ENCODE measurements at regions not wholly inside any gene's neighbourhood (a gene's known extent, or its start where the extent isn't known, plus 50 kb on each side); places are given as distances from the start of the nearest gene placed in this dataset.

DNA sequence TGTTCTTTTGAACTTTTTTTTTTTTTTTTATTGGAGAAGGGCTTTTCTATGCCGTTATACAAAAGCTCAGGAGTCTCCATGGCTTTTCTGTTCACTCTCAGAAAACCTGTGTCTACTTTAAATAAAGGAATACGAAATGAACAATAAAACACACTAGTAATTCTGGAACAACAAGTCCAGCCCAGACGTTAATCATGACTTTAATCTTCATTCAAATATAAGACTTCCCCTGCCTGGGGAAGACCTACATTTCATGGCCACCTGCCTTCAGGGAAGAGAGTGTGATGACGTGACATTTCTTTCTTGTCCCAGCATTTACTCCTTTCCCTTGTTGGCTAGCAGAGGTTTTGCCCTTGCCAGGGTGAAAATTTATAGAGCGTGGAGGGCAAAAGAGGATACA, 564.5 kb downstream of the PDCD6IP start:
- no peak for DNase-seq (ENCODE audit: low read depth in 2 of 2)
- H3K4me3 ChIP-seq (replicated peaks in 1 of 2; ENCODE audit: low read depth in 2 of 2, low read length in 2 of 2) = no peak overlapping the region
- TF ChIP-seq, protein P1, sequence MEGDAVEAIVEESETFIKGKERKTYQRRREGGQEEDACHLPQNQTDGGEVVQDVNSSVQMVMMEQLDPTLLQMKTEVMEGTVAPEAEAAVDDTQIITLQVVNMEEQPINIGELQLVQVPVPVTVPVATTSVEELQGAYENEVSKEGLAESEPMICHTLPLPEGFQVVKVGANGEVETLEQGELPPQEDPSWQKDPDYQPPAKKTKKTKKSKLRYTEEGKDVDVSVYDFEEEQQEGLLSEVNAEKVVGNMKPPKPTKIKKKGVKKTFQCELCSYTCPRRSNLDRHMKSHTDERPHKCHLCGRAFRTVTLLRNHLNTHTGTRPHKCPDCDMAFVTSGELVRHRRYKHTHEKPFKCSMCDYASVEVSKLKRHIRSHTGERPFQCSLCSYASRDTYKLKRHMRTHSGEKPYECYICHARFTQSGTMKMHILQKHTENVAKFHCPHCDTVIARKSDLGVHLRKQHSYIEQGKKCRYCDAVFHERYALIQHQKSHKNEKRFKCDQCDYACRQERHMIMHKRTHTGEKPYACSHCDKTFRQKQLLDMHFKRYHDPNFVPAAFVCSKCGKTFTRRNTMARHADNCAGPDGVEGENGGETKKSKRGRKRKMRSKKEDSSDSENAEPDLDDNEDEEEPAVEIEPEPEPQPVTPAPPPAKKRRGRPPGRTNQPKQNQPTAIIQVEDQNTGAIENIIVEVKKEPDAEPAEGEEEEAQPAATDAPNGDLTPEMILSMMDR (IDR thresholded peaks at IDR 0.05; ENCODE audit: low read depth, low read length) = no peak

GRCh38 chr3:34363881-34364280, 565.5 kb downstream of the PDCD6IP start:
- TF ChIP-seq, protein P1 (IDR thresholded peaks at IDR 0.05; ENCODE audit: low read depth, low read length) = no peak
- no peak for DNase-seq (ENCODE audit: low read depth in 2 of 2)
- no peak overlapping the region for H3K4me3 ChIP-seq (replicated peaks in 1 of 2; ENCODE audit: low read depth in 2 of 2, low read length in 2 of 2)

GRCh38 chr3:34364335-34364734, 565.9 kb downstream of the PDCD6IP start:
- TF ChIP-seq, protein P1 (IDR thresholded peaks at IDR 0.05; ENCODE audit: low read depth, low read length) = no peak
- peak in 1 of 2 donors; percentile 3 for DNase-seq (ENCODE audit: low read depth in 2 of 2)
- no peak overlapping the region for H3K4me3 ChIP-seq (replicated peaks in 1 of 2; ENCODE audit: low read depth in 2 of 2, low read length in 2 of 2)

- H3K4me3 ChIP-seq (replicated peaks in 1 of 2; ENCODE audit: low read depth in 2 of 2, low read length in 2 of 2) = no peak overlapping the region
- no peak for DNase-seq (ENCODE audit: low read depth in 2 of 2)
Measured at GRCh38 chr3:34365231-34365630, 566.8 kb downstream of the PDCD6IP start.

DNA sequence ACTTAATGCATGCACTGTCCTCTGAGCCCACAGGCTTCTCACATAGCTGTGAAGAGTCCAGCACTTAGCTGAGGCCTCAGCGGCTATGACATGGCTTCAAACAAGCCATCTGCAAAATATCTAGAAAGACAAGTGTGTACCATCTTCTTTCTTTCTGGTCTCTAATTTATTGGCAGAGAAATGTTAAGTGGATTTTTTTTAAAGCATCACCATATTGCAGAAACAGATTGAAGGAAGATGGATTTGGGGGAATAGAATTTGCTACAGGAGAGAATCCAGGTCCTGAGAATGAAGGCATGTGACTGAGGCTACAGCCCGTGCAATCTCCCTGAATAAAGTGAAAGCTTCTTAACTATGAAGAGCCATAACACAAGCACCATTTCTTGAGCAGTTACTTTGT, 567.3 kb downstream of the PDCD6IP start:
- TF ChIP-seq, protein P1 (IDR thresholded peaks at IDR 0.05; ENCODE audit: low read depth, low read length) = no peak
- no peak for DNase-seq (ENCODE audit: low read depth in 2 of 2)
- H3K4me3 ChIP-seq (replicated peaks in 1 of 2; ENCODE audit: low read depth in 2 of 2, low read length in 2 of 2) = no peak overlapping the region

More at GRCh38 chr3:34365231-34365630, 566.8 kb downstream of the PDCD6IP start:
- TF ChIP-seq, protein P1 (IDR thresholded peaks at IDR 0.05; ENCODE audit: low read depth, low read length) = no peak

- TF ChIP-seq, protein P1 (IDR thresholded peaks at IDR 0.05; ENCODE audit: low read depth, low read length) = no peak
- H3K4me3 ChIP-seq (replicated peaks in 1 of 2; ENCODE audit: low read depth in 2 of 2, low read length in 2 of 2) = no peak overlapping the region
- no peak for DNase-seq (ENCODE audit: low read depth in 2 of 2)
Measured at GRCh38 chr3:34367521-34367920, 569.1 kb downstream of the PDCD6IP start.

DNA sequence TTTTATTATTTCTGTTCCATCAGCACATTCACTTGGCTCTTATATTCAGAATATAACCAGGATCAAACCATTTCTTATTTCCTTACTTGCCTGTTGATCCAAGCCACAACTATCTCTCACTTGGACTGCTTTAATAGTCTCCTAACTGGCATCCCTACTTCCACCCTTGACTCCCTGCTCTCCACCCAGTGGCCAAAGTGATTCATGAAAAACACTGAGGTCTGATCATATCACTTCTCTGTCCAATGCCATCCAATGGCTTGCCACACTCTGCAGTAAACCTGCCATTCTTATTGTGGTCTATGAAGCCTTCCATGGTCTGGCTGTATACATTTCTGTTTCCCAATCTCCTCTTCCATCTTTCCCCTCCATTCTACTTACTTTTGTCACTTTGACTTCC, 576.1 kb downstream of the PDCD6IP start:
- TF ChIP-seq, protein P1 (IDR thresholded peaks at IDR 0.05; ENCODE audit: low read depth, low read length) = no peak
- no peak overlapping the region for H3K4me3 ChIP-seq (replicated peaks in 1 of 2; ENCODE audit: low read depth in 2 of 2, low read length in 2 of 2)
- DNase-seq (ENCODE audit: low read depth in 2 of 2) = no peak
